HEK293 (cell line): ENCODE measurements at regions not wholly inside any gene's neighbourhood (a gene's known extent, or its start where the extent isn't known, plus 50 kb on each side); places are given as distances from the start of the nearest gene placed in this dataset.

Experiments used
- CTCF ChIA-PET: fragments of 350-600 bp; formaldehyde crosslinking; extraction: SDS; loops from one replicate; lab custom pipeline; 2021; ENCODE audit warnings: antibody characterized with exemption; lab: Yijun Ruan, JAX
- POLR2A ChIA-PET: fragments of 300-600 bp; formaldehyde crosslinking; extraction: SDS; loops from one replicate; lab custom pipeline; 2020; ENCODE audit warnings: antibody characterized with exemption, inconsistent platforms; lab: Yijun Ruan, JAX
- H3K27ac ChIP-seq: fragments of 200-500 bp; sonication (Bioruptor generic); 2 replicates; pipeline ENCODE4 v1.5.1; 2014; ENCODE audit warnings: low read depth, low read length, control low read depth, inconsistent platforms; ENCODE audit errors: extremely low read depth
- H3K36me3 ChIP-seq, 2 experiments: fragments of 200-500 bp in 1 of 2; sonication (Bioruptor generic) in 1 of 2; 1 replicate in 1 of 2; 2 replicates in 1 of 2; pipeline ENCODE4 v1.5.1; 2014 to 2017; ENCODE audit warnings: inconsistent platforms in 2 of 2, low read length in 2 of 2; ENCODE audit not compliant: control insufficient read depth in 2 of 2, insufficient read depth in 1 of 2
- H3K4me1 ChIP-seq: fragments of 200-500 bp; sonication (Bioruptor generic); 2 replicates; pipeline ENCODE4 v1.5.1; 2014; ENCODE audit warnings: mild to moderate bottlenecking, low read length, inconsistent platforms; ENCODE audit not compliant: control insufficient read depth, insufficient read depth
- H3K4me3 ChIP-seq: 2 replicates; pipeline ENCODE4 v1.5.1; 2011; ENCODE audit warnings: low read depth, mild to moderate bottlenecking, control low read depth, low read length, moderate library complexity
- H3K9me3 ChIP-seq: fragments of 200-500 bp; sonication (Bioruptor generic); 2 replicates; pipeline ENCODE4 v1.5.1; 2014; ENCODE audit warnings: low read depth, low read length, inconsistent platforms; ENCODE audit not compliant: control insufficient read depth, insufficient read depth
- GLI2 ChIP-seq: fragments of 450-650 bp; formaldehyde crosslinking; IDR thresholded peaks from 2 replicates; pipeline ENCODE4; 2017; ENCODE audit warnings: missing biosample characterization, missing genetic modification characterization, low read depth, borderline replicate concordance
- KLF8 ChIP-seq: fragments of 450-650 bp; formaldehyde crosslinking; IDR thresholded peaks from 2 replicates; pipeline ENCODE4 v1.5.1; 2016; ENCODE audit warnings: missing biosample characterization, missing genetic modification characterization
- SP7 ChIP-seq: fragments of 450-650 bp; formaldehyde crosslinking; IDR thresholded peaks from 2 replicates; pipeline ENCODE4 v1.5.1; 2016; ENCODE audit warnings: missing biosample characterization, missing genetic modification characterization
- ZBTB21 ChIP-seq: fragments of 450-650 bp; formaldehyde crosslinking; IDR thresholded peaks from 2 replicates; pipeline ENCODE4 v1.5.1; 2017; ENCODE audit warnings: missing biosample characterization, missing genetic modification characterization
- ZBTB8A ChIP-seq: fragments of 450-650 bp; formaldehyde crosslinking; IDR thresholded peaks from 2 replicates; pipeline ENCODE4 v1.5.1; 2016; ENCODE audit warnings: missing biosample characterization, missing genetic modification characterization
- ZFP3 ChIP-seq: fragments of 450-650 bp; formaldehyde crosslinking; IDR thresholded peaks from 2 replicates; pipeline ENCODE4 v1.5.1; 2016; ENCODE audit warnings: low read depth, missing biosample characterization, missing genetic modification characterization
- ZFP41 ChIP-seq: fragments of 450-650 bp; formaldehyde crosslinking; IDR thresholded peaks from 2 replicates; pipeline ENCODE4 v1.5.1; 2016; ENCODE audit warnings: missing biosample characterization, missing genetic modification characterization, borderline replicate concordance
- ZNF132 ChIP-seq: fragments of 450-650 bp; formaldehyde crosslinking; IDR thresholded peaks from 2 replicates; pipeline ENCODE4 v1.5.1; 2017; ENCODE audit warnings: missing biosample characterization, missing genetic modification characterization, borderline replicate concordance
- ZNF311 ChIP-seq: fragments of 450-650 bp; formaldehyde crosslinking; IDR thresholded peaks from 2 replicates; pipeline ENCODE4 v1.5.1; 2017; ENCODE audit warnings: missing biosample characterization, missing genetic modification characterization, borderline replicate concordance
- ZNF341 ChIP-seq: fragments of 450-650 bp; formaldehyde crosslinking; IDR thresholded peaks from 2 replicates; pipeline ENCODE4; 2016; ENCODE audit warnings: low read depth, missing biosample characterization, missing genetic modification characterization
- ZNF394 ChIP-seq: fragments of 450-650 bp; formaldehyde crosslinking; IDR thresholded peaks from 2 replicates; pipeline ENCODE4 v1.5.1; 2016; ENCODE audit warnings: missing biosample characterization, missing genetic modification characterization, mild to moderate bottlenecking, moderate library complexity, borderline replicate concordance
- ZNF629 ChIP-seq: fragments of 450-650 bp; formaldehyde crosslinking; IDR thresholded peaks from 2 replicates; pipeline ENCODE4 v1.5.1; 2017; ENCODE audit warnings: missing biosample characterization, missing genetic modification characterization
- ZNF791 ChIP-seq: fragments of 450-650 bp; formaldehyde crosslinking; IDR thresholded peaks from 2 replicates; pipeline ENCODE4 v1.5.1; 2016; ENCODE audit warnings: missing biosample characterization, missing genetic modification characterization
- ZXDB ChIP-seq: fragments of 450-650 bp; formaldehyde crosslinking; IDR thresholded peaks from 2 replicates; pipeline ENCODE4 v1.5.1; 2016; ENCODE audit warnings: missing biosample characterization, missing genetic modification characterization
- TF ChIP-seq, protein P1 (sequence below): fragments of 450-650 bp; formaldehyde crosslinking; IDR thresholded peaks from 2 replicates; pipeline ENCODE4 v1.5.1; 2016; ENCODE audit warnings: missing biosample characterization, missing genetic modification characterization
- TF ChIP-seq, protein P2 (sequence below): IDR thresholded peaks from 2 replicates; pipeline ENCODE4 v1.6.1; 2011; ENCODE audit warnings: mild to moderate bottlenecking, low read depth, low read length, borderline replicate concordance
- TF ChIP-seq, protein P3 (sequence below): fragments of 450-650 bp; formaldehyde crosslinking; IDR thresholded peaks from 2 replicates; pipeline ENCODE4; 2016; ENCODE audit warnings: missing biosample characterization, missing genetic modification characterization
- TF ChIP-seq, protein P4 (sequence below): fragments of 450-650 bp; formaldehyde crosslinking; IDR thresholded peaks from 2 replicates; pipeline ENCODE4 v1.5.1; 2016; ENCODE audit warnings: missing biosample characterization, missing genetic modification characterization, low read depth
- TF ChIP-seq, protein P5 (sequence below): fragments of 450-650 bp; formaldehyde crosslinking; IDR thresholded peaks from 2 replicates; pipeline ENCODE4 v1.5.1; 2016; ENCODE audit warnings: missing biosample characterization, missing genetic modification characterization, low read depth

DNA sequence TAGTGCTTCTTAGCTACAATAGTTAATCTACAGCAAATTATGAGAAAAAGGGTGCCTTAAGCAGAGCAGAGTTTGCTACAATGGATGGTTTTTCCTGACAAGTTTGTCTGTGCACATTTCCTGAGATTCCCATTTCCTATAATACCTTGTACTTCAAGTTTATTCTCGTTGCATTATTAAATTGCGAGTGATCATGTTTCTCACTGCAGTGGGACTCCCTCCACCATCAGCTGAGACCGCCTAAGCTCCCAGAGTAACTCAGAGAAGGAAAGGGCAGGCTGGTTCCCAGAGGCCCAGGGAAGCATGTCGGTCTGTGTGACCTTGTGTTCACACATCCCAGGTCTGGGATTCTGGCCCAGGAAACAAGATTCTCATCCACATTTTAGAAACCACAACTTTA, 162.1 kb downstream of the ARL4C start (continued):
- no peak for TF ChIP-seq ZNF394
- TF ChIP-seq ZNF132 (tag by site-specific recombination): no peak
- no peak for TF ChIP-seq ZBTB8A (tag by site-specific recombination)
- no peak for TF ChIP-seq ZFP3 (tag by site-specific recombination)
- TF ChIP-seq, protein P1, sequence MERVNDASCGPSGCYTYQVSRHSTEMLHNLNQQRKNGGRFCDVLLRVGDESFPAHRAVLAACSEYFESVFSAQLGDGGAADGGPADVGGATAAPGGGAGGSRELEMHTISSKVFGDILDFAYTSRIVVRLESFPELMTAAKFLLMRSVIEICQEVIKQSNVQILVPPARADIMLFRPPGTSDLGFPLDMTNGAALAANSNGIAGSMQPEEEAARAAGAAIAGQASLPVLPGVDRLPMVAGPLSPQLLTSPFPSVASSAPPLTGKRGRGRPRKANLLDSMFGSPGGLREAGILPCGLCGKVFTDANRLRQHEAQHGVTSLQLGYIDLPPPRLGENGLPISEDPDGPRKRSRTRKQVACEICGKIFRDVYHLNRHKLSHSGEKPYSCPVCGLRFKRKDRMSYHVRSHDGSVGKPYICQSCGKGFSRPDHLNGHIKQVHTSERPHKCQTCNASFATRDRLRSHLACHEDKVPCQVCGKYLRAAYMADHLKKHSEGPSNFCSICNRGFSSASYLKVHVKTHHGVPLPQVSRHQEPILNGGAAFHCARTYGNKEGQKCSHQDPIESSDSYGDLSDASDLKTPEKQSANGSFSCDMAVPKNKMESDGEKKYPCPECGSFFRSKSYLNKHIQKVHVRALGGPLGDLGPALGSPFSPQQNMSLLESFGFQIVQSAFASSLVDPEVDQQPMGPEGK (tag by site-specific recombination): no peak
- TF ChIP-seq ZNF629: no peak
- TF ChIP-seq ZNF791: no peak
- TF ChIP-seq ZNF341 (tag by site-specific recombination): no peak
- TF ChIP-seq KLF8 (tag by site-specific recombination): no peak
- TF ChIP-seq, protein P2, sequence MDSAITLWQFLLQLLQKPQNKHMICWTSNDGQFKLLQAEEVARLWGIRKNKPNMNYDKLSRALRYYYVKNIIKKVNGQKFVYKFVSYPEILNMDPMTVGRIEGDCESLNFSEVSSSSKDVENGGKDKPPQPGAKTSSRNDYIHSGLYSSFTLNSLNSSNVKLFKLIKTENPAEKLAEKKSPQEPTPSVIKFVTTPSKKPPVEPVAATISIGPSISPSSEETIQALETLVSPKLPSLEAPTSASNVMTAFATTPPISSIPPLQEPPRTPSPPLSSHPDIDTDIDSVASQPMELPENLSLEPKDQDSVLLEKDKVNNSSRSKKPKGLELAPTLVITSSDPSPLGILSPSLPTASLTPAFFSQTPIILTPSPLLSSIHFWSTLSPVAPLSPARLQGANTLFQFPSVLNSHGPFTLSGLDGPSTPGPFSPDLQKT: no peak
- TF ChIP-seq, protein P3, sequence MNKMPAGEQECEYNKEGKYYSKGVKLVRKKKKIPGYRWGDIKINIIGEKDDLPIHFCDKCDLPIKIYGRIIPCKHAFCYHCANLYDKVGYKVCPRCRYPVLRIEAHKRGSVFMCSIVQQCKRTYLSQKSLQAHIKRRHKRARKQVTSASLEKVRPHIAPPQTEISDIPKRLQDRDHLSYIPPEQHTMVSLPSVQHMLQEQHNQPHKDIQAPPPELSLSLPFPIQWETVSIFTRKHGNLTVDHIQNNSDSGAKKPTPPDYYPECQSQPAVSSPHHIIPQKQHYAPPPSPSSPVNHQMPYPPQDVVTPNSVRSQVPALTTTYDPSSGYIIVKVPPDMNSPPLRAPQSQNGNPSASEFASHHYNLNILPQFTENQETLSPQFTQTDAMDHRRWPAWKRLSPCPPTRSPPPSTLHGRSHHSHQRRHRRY (tag by site-specific recombination): no peak
- TF ChIP-seq GLI2: no peak
- TF ChIP-seq, protein P4, sequence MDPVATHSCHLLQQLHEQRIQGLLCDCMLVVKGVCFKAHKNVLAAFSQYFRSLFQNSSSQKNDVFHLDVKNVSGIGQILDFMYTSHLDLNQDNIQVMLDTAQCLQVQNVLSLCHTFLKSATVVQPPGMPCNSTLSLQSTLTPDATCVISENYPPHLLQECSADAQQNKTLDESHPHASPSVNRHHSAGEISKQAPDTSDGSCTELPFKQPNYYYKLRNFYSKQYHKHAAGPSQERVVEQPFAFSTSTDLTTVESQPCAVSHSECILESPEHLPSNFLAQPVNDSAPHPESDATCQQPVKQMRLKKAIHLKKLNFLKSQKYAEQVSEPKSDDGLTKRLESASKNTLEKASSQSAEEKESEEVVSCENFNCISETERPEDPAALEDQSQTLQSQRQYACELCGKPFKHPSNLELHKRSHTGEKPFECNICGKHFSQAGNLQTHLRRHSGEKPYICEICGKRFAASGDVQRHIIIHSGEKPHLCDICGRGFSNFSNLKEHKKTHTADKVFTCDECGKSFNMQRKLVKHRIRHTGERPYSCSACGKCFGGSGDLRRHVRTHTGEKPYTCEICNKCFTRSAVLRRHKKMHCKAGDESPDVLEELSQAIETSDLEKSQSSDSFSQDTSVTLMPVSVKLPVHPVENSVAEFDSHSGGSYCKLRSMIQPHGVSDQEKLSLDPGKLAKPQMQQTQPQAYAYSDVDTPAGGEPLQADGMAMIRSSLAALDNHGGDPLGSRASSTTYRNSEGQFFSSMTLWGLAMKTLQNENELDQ (tag by site-specific recombination): no peak

DNA sequence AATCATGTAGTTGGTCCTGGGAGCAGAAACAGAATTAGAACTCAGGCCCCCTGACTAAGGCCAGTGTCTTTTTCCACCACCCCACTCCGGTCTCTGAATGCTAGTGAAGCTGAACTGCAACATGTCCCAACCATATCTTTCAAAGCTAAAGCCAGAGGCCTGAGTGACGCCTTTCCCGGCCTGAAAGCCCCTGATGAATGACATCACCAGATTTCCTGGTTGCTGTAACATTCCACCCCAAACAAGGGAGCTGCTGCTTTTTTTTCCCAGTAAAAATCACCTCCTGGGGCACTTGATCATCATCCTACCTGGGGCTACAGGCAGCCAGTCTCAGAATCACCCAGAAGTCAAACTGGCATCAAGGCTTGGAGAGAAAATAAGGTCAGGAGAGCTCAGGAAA, 162.7 kb downstream of the ARL4C start:
- ChIA-PET CTCF (interaction anchor here (0.7 to 0.8 kb wide), 2 partner anchors 9 to 76 kb away, joined by 3 to 5 read pairs; no protein-coding TSS in a partner anchor), POLR2A (interaction anchor here (0.7 to 1.7 kb wide), 2 partner anchors 162 to 167 kb away, joined by 3 to 6 read pairs; partner anchors contain the start of gene ARL4C)
- Histone ChIP-seq H3K27ac (no peak overlapping the region), H3K36me3 (no peaks in the 10 kb centered on the region), H3K4me1 (no peaks in the 10 kb centered on the region), H3K9me3 (no peaks in the 10 kb centered on the region), H3K4me3 (no peak overlapping the region)
- TF ChIP-seq ZBTB21 (peak; percentile 52; the same call in 1 of the 2 replicates), ZNF629 (peak; percentile 76), ZNF311 (tag by site-specific recombination) (no peak), ZXDB (tag by site-specific recombination) (0 out of 2 replicates have a peak, but pooled peaks have one; percentile 14), SP7 (tag by site-specific recombination) (no peak), ZFP41 (tag by site-specific recombination) (no peak)
- TF ChIP-seq, protein P5, sequence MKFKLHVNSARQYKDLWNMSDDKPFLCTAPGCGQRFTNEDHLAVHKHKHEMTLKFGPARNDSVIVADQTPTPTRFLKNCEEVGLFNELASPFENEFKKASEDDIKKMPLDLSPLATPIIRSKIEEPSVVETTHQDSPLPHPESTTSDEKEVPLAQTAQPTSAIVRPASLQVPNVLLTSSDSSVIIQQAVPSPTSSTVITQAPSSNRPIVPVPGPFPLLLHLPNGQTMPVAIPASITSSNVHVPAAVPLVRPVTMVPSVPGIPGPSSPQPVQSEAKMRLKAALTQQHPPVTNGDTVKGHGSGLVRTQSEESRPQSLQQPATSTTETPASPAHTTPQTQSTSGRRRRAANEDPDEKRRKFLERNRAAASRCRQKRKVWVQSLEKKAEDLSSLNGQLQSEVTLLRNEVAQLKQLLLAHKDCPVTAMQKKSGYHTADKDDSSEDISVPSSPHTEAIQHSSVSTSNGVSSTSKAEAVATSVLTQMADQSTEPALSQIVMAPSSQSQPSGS (tag by site-specific recombination): peak; percentile 88
